ENCODE measurements at regions not wholly inside any gene's neighbourhood (a gene's known extent, or its start where the extent isn't known, plus 50 kb on each side); places are given as distances from the start of the nearest gene placed in this dataset.

DNA sequence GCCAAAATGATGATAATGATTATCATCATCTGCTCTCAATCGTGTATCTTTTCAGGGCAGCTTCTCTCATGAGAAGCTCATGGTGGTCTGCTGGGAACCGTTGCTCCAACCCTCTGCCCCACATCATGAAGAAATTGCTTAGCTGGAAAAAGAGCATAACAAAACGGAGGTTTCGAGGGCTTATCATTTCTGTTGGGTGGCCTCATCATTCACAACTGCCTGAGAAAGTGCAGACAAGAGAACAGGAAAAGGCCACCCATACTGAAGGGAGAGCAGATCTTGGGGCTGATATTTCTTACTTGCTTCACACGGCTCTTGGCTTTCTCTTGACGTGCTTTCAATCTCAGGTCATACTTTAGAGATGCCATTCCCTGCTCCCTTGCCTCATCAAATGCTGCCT, 471.6 kb downstream of the CD83 start:
- TF ChIP-seq POLR2A (IDR thresholded peaks at IDR 0.05; ENCODE audit: low read length) (no peak), GATA1 (IDR thresholded peaks at IDR 0.05; ENCODE audit: low read depth, low read length) (no peak)

Measured in erythroblast (primary cell).